Fibroblast of lung (primary cell): ENCODE measurements at regions not wholly inside any gene's neighbourhood (a gene's known extent, or its start where the extent isn't known, plus 50 kb on each side); places are given as distances from the start of the nearest gene placed in this dataset.

Source experiments
- DNase-seq, 2 donors: peaks; one replicate each; pipeline versions ENCODE4 v3.0.0 to v3.0.0-alpha.2; 2010; ENCODE audit warnings: low read depth in 2 of 2
- H2AFZ ChIP-seq: 2 replicates; pipeline ENCODE4 v1.5.1; 2012; ENCODE audit warnings: low read length, control low read depth, inconsistent platforms
- H3K27ac ChIP-seq: 2 replicates; pipeline ENCODE4 v1.5.1; 2011; ENCODE audit warnings: low read length, control low read depth; ENCODE audit not compliant: insufficient read depth
- H3K27me3 ChIP-seq: 2 replicates; pipeline ENCODE4 v1.5.1; 2011; ENCODE audit warnings: mild to moderate bottlenecking, low read length; ENCODE audit not compliant: control insufficient read depth, insufficient read depth
- H3K36me3 ChIP-seq: 2 replicates; pipeline ENCODE4 v1.5.1; 2011; ENCODE audit warnings: low read length; ENCODE audit not compliant: control insufficient read depth, insufficient read depth
- H3K4me1 ChIP-seq: 2 replicates; pipeline ENCODE4 v1.5.1; 2011; ENCODE audit warnings: low read length; ENCODE audit not compliant: control insufficient read depth, insufficient read depth; ENCODE audit errors: extremely low read depth
- H3K4me2 ChIP-seq: 2 replicates; pipeline ENCODE4 v1.5.1; 2011; ENCODE audit warnings: low read length, control low read depth; ENCODE audit not compliant: insufficient read depth; ENCODE audit errors: extremely low read depth
- H3K4me3 ChIP-seq, 4 experiments: fragments of 200-600 bp in 1 of 4; sonication (generic) in 1 of 4; replicated peaks in 1 of 4; 2 replicates each; pipeline ENCODE4 v1.5.1; 2011 to 2016; ENCODE audit warnings: low read length in 4 of 4, low read depth in 3 of 4, mild to moderate bottlenecking in 3 of 4, control low read depth in 2 of 4, inconsistent platforms in 1 of 4, mixed read lengths in 1 of 4; ENCODE audit not compliant: insufficient read depth in 1 of 4; ENCODE audit errors: control extremely low read depth in 1 of 4
- H3K79me2 ChIP-seq: 2 replicates; pipeline ENCODE4 v1.5.1; 2012; ENCODE audit warnings: mild to moderate bottlenecking, low read length, inconsistent platforms; ENCODE audit not compliant: control insufficient read depth, insufficient read depth
- H3K9ac ChIP-seq: 2 replicates; pipeline ENCODE4 v1.5.1; 2011; ENCODE audit warnings: mild to moderate bottlenecking, low read length, control low read depth; ENCODE audit not compliant: insufficient read depth
- H3K9me3 ChIP-seq: 2 replicates; pipeline ENCODE4 v1.5.1; 2012; ENCODE audit warnings: low read depth, low read length; ENCODE audit not compliant: control insufficient read depth, insufficient read depth
- H4K20me1 ChIP-seq: 2 replicates; pipeline ENCODE4 v1.5.1; 2011; ENCODE audit warnings: low read length; ENCODE audit not compliant: control insufficient read depth, insufficient read depth; ENCODE audit errors: extremely low read depth
- EZH2 ChIP-seq: IDR thresholded peaks from 2 replicates; pipeline ENCODE4 v1.5.1; 2012; ENCODE audit warnings: low read length, control low read depth, mild to moderate bottlenecking; ENCODE audit errors: missing control alignments
- TF ChIP-seq, protein P1 (sequence below), 2 donors: IDR thresholded peaks in 1 of 2; conservative IDR thresholded peaks in 1 of 2; 1 replicate in 1 of 2; 2 replicates in 1 of 2; pipeline ENCODE4 v1.5.1; 2011 to 2012; ENCODE audit warnings: low read length in 2 of 2, control low read depth in 1 of 2, inconsistent platforms in 1 of 2, low read depth in 1 of 2, mild to moderate bottlenecking in 1 of 2

DNA sequence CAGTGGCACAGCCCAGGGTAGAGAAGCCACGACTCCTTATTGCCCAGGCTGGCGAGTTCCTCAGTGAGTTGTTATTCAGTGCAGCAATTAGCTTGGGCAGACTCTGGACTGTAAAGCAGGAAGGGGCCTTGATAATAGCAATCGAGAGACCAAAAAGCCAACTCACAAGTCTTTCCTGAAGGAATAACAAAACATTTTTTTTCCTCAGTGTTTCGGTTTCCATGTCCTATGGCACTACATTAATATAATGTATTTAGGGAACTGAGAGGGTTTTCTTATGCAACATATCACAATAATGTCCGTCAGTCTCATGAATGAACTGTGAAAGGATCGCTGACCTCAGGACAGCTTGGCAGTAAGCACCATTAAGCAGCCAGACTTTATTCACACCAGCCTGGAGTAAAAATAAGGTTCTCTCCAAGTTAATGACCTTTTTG lies 248.9 kb upstream of the TBL1XR1 start:
- Histone ChIP-seq H2AFZ (peak overlapping the region; percentile 36), H3K4me2 (no peak overlapping the region)

DNA sequence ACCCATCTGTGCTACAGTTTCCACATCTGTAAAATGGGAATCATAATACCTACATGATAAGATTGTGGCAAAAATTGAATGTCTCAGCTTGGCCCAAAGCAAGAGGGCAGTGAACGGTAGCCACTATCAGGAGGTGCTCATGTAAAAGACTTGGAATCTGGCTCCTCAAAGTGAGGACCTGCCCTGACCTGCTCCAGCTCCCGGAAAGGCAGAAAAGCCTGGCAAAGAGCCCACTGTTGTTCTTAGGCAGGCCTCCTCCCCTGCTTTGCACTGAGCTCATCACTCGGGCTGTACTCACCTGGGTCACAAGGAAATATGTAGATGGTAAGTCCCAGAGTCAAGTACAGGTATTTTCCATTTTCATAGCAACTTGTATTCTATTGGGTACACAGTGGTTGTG lies 250.7 kb upstream of the TBL1XR1 start:
- H3K27me3 ChIP-seq, result no peaks in the 10 kb centered on the region
- no peak overlapping the region for H2AFZ ChIP-seq
- no peak for DNase-seq
- H3K4me2 ChIP-seq, result no peak overlapping the region
- TF ChIP-seq, protein P1, sequence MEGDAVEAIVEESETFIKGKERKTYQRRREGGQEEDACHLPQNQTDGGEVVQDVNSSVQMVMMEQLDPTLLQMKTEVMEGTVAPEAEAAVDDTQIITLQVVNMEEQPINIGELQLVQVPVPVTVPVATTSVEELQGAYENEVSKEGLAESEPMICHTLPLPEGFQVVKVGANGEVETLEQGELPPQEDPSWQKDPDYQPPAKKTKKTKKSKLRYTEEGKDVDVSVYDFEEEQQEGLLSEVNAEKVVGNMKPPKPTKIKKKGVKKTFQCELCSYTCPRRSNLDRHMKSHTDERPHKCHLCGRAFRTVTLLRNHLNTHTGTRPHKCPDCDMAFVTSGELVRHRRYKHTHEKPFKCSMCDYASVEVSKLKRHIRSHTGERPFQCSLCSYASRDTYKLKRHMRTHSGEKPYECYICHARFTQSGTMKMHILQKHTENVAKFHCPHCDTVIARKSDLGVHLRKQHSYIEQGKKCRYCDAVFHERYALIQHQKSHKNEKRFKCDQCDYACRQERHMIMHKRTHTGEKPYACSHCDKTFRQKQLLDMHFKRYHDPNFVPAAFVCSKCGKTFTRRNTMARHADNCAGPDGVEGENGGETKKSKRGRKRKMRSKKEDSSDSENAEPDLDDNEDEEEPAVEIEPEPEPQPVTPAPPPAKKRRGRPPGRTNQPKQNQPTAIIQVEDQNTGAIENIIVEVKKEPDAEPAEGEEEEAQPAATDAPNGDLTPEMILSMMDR (conservative IDR thresholded peaks at IDR 0.05 in 1 of 2, IDR thresholded peaks at IDR 0.05 in 1 of 2; ENCODE audit: low read depth in 1 of 2, low read length in 2 of 2), result no peak
- TF ChIP-seq EZH2, result no peak
- H4K20me1 ChIP-seq, result no peaks in the 10 kb centered on the region
- H3K4me3 ChIP-seq, result no peak overlapping the region
- H3K9me3 ChIP-seq, result no peaks in the 10 kb centered on the region
- no peak overlapping the region for H3K27ac ChIP-seq
- no peaks in the 10 kb centered on the region for H3K36me3 ChIP-seq
- peaks cover under 1% of the 10 kb centered on the region for H3K4me1 ChIP-seq
- no peak overlapping the region for H3K9ac ChIP-seq
- no peaks in the 10 kb centered on the region for H3K79me2 ChIP-seq

More for the DNA sequence above, 248.9 kb upstream of the TBL1XR1 start:
- Histone ChIP-seq H3K9me3 (no peaks in the 10 kb centered on the region), H3K27me3 (no peaks in the 10 kb centered on the region), H4K20me1 (no peaks in the 10 kb centered on the region), H3K79me2 (no peaks in the 10 kb centered on the region), H3K36me3 (no peaks in the 10 kb centered on the region), H3K9ac (no peak overlapping the region), H3K4me1 (no peaks in the 10 kb centered on the region), H3K4me3 (no peak overlapping the region), H3K27ac (no peak overlapping the region)
- TF ChIP-seq EZH2, result no peak
- TF ChIP-seq, protein P1 (conservative IDR thresholded peaks at IDR 0.05 in 1 of 2, IDR thresholded peaks at IDR 0.05 in 1 of 2; ENCODE audit: low read depth in 1 of 2, low read length in 2 of 2), result no peak
- DNase-seq, result peak in 1 of 2 donors; percentile 38

DNA sequence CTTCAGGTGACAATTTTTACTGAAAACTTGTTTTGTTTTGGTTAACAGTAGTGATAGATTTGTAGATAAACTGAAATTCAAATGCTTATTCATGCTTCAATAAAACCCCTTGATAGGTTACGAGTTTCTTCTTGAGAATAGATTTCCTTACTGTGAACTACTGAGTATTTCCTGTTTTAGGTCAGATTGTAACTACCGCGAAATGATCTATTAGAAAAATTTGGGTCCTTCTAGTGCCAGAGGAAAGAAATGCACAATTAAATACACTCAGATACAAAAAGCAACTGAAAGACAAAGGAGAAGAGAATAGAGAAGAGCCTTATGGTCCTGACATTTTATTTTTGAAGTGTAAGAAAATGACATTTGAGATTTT lies 251.7 kb upstream of the TBL1XR1 start:
- Histone ChIP-seq H3K9ac (no peak overlapping the region), H2AFZ (no peak overlapping the region), H3K4me1 (peaks cover 2% of the 10 kb centered on the region), H3K36me3 (no peaks in the 10 kb centered on the region), H3K9me3 (no peaks in the 10 kb centered on the region), H4K20me1 (no peaks in the 10 kb centered on the region), H3K4me2 (no peak overlapping the region), H3K27me3 (no peaks in the 10 kb centered on the region), H3K27ac (no peak overlapping the region), H3K4me3 (no peak overlapping the region), H3K79me2 (no peaks in the 10 kb centered on the region)
- TF ChIP-seq, protein P1 (conservative IDR thresholded peaks at IDR 0.05 in 1 of 2, IDR thresholded peaks at IDR 0.05 in 1 of 2; ENCODE audit: low read depth in 1 of 2, low read length in 2 of 2), result no peak
- TF ChIP-seq EZH2, result no peak
- no peak for DNase-seq
